Thyroid gland (tissue), 4 donors: ENCODE measurements at regions not wholly inside any gene's neighbourhood (a gene's known extent, or its start where the extent isn't known, plus 50 kb on each side); places are given as distances from the start of the nearest gene placed in this dataset.

Experiments
- DNase-seq, 2 donors: peaks; one replicate each; pipeline ENCODE4 v3.0.0-alpha.2; 2019
- H3K27ac ChIP-seq, 3 donors: fragments of 200-600 bp; sonication (generic); 1 replicate in 2 of 3; 2 replicates in 1 of 3; pipeline ENCODE4 v1.5.1; 2016 to 2019; ENCODE audit warnings: mild to moderate bottlenecking in 1 of 3, moderate library complexity in 1 of 3
- H3K27me3 ChIP-seq: fragments of 200-600 bp; sonication (generic); one replicate; pipeline ENCODE4 v1.5.1; 2019
- H3K36me3 ChIP-seq, 2 donors: fragments of 200-600 bp; sonication (generic); one replicate each; pipeline ENCODE4 v1.5.1; 2016 to 2019
- H3K4me1 ChIP-seq, 2 donors: fragments of 200-600 bp; sonication (generic); one replicate each; pipeline ENCODE4 v1.5.1; 2017 to 2019
- H3K4me3 ChIP-seq, 3 donors: fragments of 200-600 bp; sonication (generic); replicated peaks in 1 of 3; 1 replicate in 2 of 3; 2 replicates in 1 of 3; pipeline ENCODE4 v1.5.1; 2016; ENCODE audit warnings: mild to moderate bottlenecking in 1 of 3
- H3K9me3 ChIP-seq: fragments of 200-600 bp; sonication (generic); one replicate; pipeline ENCODE4 v1.5.1; 2017
- POLR2A ChIP-seq, 2 donors: fragments of 450-650 bp; IDR thresholded peaks; one replicate each; pipeline ENCODE4 v1.6.1; 2017; ENCODE audit warnings: antibody characterized with exemption in 2 of 2, mild to moderate bottlenecking in 2 of 2, moderate library complexity in 1 of 2
- WGBS, 2 donors: methylation state at CpG; one replicate each; pipeline ENCODE4 v1.1.5; 2017; 5-methylcytosine and 5-hydroxymethylcytosine counted together
- intact Hi-C: fragments of 100-400 bp; cut with DNase I; formaldehyde crosslinking; loops from one replicate; pipeline ENCODE4 v1.15.1; 2023
- TF ChIP-seq, protein P1 (sequence below), 6 experiments: fragments of 200-600 bp in 3 of 6; fragments of 450-650 bp in 3 of 6; sonication (generic) in 3 of 6; IDR thresholded peaks; one replicate each; pipeline ENCODE4 v1.5.1; 2016 to 2019; ENCODE audit warnings: antibody characterized with exemption in 6 of 6, mild to moderate bottlenecking in 2 of 6, inconsistent platforms in 1 of 6, moderate library complexity in 1 of 6

GRCh38 chr4:14532436-14532835, 469.8 kb upstream of the CPEB2 start:
- intact Hi-C loops = no loop called here
- Histone ChIP-seq H3K27me3 (no peaks in the 10 kb centered on the region), H3K36me3 (no peaks in the 10 kb centered on the region), H3K27ac (no peak overlapping the region), H3K4me3 (no peak overlapping the region), H3K9me3 (no peaks in the 10 kb centered on the region), H3K4me1 (no peaks in the 10 kb centered on the region)
- no peak for DNase-seq
- no peak for TF ChIP-seq POLR2A (IDR thresholded peaks at IDR 0.05)

GRCh38 chr4:14539246-14539645, 463.0 kb upstream of the CPEB2 start:
- Histone ChIP-seq H3K4me1 (no peaks in the 10 kb centered on the region), H3K27me3 (no peaks in the 10 kb centered on the region), H3K4me3 (no peak overlapping the region), H3K36me3 (no peaks in the 10 kb centered on the region), H3K9me3 (no peaks in the 10 kb centered on the region), H3K27ac (no peak overlapping the region)
- WGBS, 2 donors = 100% methylated on average over 2 of the region's 2 CpGs; no CpG with 5 or more reads in 1 of the 2 donors
- no peak for DNase-seq
- intact Hi-C loops = no loop called here
- TF ChIP-seq, protein P1, sequence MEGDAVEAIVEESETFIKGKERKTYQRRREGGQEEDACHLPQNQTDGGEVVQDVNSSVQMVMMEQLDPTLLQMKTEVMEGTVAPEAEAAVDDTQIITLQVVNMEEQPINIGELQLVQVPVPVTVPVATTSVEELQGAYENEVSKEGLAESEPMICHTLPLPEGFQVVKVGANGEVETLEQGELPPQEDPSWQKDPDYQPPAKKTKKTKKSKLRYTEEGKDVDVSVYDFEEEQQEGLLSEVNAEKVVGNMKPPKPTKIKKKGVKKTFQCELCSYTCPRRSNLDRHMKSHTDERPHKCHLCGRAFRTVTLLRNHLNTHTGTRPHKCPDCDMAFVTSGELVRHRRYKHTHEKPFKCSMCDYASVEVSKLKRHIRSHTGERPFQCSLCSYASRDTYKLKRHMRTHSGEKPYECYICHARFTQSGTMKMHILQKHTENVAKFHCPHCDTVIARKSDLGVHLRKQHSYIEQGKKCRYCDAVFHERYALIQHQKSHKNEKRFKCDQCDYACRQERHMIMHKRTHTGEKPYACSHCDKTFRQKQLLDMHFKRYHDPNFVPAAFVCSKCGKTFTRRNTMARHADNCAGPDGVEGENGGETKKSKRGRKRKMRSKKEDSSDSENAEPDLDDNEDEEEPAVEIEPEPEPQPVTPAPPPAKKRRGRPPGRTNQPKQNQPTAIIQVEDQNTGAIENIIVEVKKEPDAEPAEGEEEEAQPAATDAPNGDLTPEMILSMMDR (IDR thresholded peaks at IDR 0.05) = no peak
- no peak for TF ChIP-seq POLR2A (IDR thresholded peaks at IDR 0.05)

- Histone ChIP-seq H3K4me1 (no peaks in the 10 kb centered on the region), H3K27ac (no peak overlapping the region), H3K9me3 (no peaks in the 10 kb centered on the region), H3K27me3 (no peaks in the 10 kb centered on the region), H3K36me3 (no peaks in the 10 kb centered on the region), H3K4me3 (no peak overlapping the region)
- no peak for TF ChIP-seq POLR2A (IDR thresholded peaks at IDR 0.05)
- TF ChIP-seq, protein P1 (IDR thresholded peaks at IDR 0.05) = no peak
- intact Hi-C loops = no loop called here
- DNase-seq = no peak
- 92 to 93% methylated on average over 5 of the region's 5 CpGs for WGBS, 2 donors
These were observed 457.1 kb upstream of the CPEB2 start for GRCh38 chr4:14545163-14545562.

DNA sequence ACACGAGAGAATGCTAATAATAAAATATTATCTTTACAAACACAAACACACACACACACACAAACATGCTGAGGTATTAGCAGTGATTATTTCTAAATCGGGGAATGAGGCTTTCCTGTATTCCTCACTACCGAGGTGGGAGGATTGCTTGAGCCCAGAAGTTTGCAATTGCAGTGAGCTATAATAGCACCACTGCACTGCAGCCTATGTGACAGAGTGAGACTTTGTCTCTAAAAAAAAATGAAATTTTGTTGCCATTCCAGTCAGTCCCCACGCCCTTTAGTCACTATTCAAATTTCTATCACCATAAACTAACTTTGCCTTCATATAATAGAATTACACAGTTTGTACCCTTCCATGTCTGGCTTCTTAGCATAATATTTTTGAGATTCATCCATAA, 456.5 kb upstream of the CPEB2 start:
- no peaks in the 10 kb centered on the region for H3K9me3 ChIP-seq
- no peak for TF ChIP-seq POLR2A (IDR thresholded peaks at IDR 0.05)
- TF ChIP-seq, protein P1 (IDR thresholded peaks at IDR 0.05) = no peak
- no peaks in the 10 kb centered on the region for H3K27me3 ChIP-seq
- DNase-seq = no peak
- H3K36me3 ChIP-seq = no peaks in the 10 kb centered on the region
- 79 to 81% methylated on average over 4 of the region's 4 CpGs for WGBS, 2 donors
- H3K4me1 ChIP-seq = no peaks in the 10 kb centered on the region
- H3K27ac ChIP-seq = no peak overlapping the region
- intact Hi-C loops = no loop called here
- H3K4me3 ChIP-seq = no peak overlapping the region

DNA sequence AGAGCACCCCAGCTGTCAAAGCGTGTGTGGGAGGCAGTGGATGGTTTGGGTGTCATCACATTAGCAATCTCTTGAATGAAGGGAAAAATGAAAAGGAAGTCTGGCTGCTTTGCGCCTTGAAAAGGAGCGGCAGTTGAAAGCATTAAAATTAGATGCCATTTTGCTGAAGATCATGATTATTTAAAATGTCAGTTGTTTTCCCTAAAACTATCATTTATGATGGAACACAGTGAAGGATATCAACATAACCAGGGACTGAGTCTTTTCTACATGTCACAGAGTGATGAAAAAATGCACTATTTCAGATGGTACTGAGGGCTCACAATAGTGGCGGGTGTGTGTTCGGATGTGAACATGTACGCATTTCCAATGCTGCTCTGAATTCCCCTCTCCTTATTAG, 450.2 kb upstream of the CPEB2 start:
- Histone ChIP-seq H3K27ac (no peak overlapping the region), H3K9me3 (no peaks in the 10 kb centered on the region), H3K4me3 (no peak overlapping the region), H3K27me3 (no peaks in the 10 kb centered on the region), H3K36me3 (no peaks in the 10 kb centered on the region), H3K4me1 (no peaks in the 10 kb centered on the region)
- 88 to 93% methylated on average over 6 of the region's 6 CpGs for WGBS, 2 donors
- TF ChIP-seq, protein P1 (IDR thresholded peaks at IDR 0.05) = no peak
- TF ChIP-seq POLR2A (IDR thresholded peaks at IDR 0.05) = no peak
- intact Hi-C loops = no loop called here
- DNase-seq = no peak

DNA sequence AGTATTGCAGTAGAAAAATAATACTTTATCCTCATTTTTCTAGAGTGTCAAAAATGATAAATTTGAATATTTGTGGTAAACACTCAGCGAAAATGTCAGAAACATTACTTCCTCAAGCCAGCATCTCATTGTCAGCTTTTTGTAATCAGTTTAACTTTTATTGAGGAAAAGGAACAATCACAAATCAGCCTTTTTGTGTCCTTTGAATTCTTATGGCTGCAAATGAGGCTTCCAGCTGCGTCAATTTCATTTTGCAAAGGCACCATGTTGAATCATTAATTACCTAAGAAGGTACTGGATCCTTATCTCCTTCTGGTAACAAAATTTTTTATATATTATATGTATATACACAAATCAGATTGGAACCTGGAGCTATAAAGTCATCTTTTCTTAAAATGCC, 442.6 kb upstream of the CPEB2 start:
- intact Hi-C loops = no loop called here
- no peak for TF ChIP-seq POLR2A (IDR thresholded peaks at IDR 0.05)
- TF ChIP-seq, protein P1 (IDR thresholded peaks at IDR 0.05) = no peak
- H3K27ac ChIP-seq = no peak overlapping the region
- no peak for DNase-seq
- no peaks in the 10 kb centered on the region for H3K4me1 ChIP-seq
- no peaks in the 10 kb centered on the region for H3K9me3 ChIP-seq
- WGBS, 2 donors = 87 to 90% methylated on average over 2 of the region's 2 CpGs
- no peaks in the 10 kb centered on the region for H3K36me3 ChIP-seq
- H3K27me3 ChIP-seq = no peaks in the 10 kb centered on the region
- no peak overlapping the region for H3K4me3 ChIP-seq
